CD14-positive monocyte (primary cell): ENCODE measurements at regions not wholly inside any gene's neighbourhood (a gene's known extent, or its start where the extent isn't known, plus 50 kb on each side); places are given as distances from the start of the nearest gene placed in this dataset.

Experiments
- DNase-seq, 3 donors: peaks; one replicate each; pipeline ENCODE4 v3.0.0-alpha.2; 2011 to 2022
- H2AFZ ChIP-seq: 2 replicates; pipeline ENCODE4 v1.6.0; 2012; ENCODE audit warnings: mild to moderate bottlenecking, low read depth, low read length, inconsistent platforms; ENCODE audit not compliant: insufficient read depth, poor library complexity, severe bottlenecking
- H3K27ac ChIP-seq, 2 donors: 1 replicate in 1 of 2; 2 replicates in 1 of 2; pipeline ENCODE4 v1.5.1; 2012 to 2013; ENCODE audit warnings: low read length in 2 of 2, control low read depth in 1 of 2, inconsistent platforms in 1 of 2, low read depth in 1 of 2, mild to moderate bottlenecking in 1 of 2
- H3K27me3 ChIP-seq, 2 donors: one replicate each; pipeline versions ENCODE4 v1.6.0 to v1.6.1; 2011 to 2013; ENCODE audit warnings: low read length in 2 of 2; ENCODE audit not compliant: control insufficient read depth in 2 of 2, insufficient read depth in 2 of 2
- H3K36me3 ChIP-seq, 2 donors: replicated peaks in 1 of 2; 1 replicate in 1 of 2; 2 replicates in 1 of 2; pipeline versions ENCODE4 v1.5.1 to v1.6.1; 2012 to 2013; ENCODE audit warnings: low read length in 2 of 2, control low read depth in 1 of 2, inconsistent platforms in 1 of 2, mild to moderate bottlenecking in 1 of 2; ENCODE audit not compliant: insufficient read depth in 2 of 2, control insufficient read depth in 1 of 2
- H3K4me1 ChIP-seq, 2 donors: 1 replicate in 1 of 2; 2 replicates in 1 of 2; pipeline versions ENCODE4 v1.5.1 to v1.6.1; 2012 to 2013; ENCODE audit warnings: low read length in 2 of 2, control low read depth in 1 of 2, inconsistent platforms in 1 of 2, mild to moderate bottlenecking in 1 of 2, moderate library complexity in 1 of 2; ENCODE audit not compliant: insufficient read depth in 2 of 2, control insufficient read depth in 1 of 2
- H3K4me2 ChIP-seq: replicated peaks from 2 replicates; pipeline ENCODE3; 2012; ENCODE audit warnings: low read length, moderate library complexity, mild to moderate bottlenecking; ENCODE audit not compliant: poor library complexity, severe bottlenecking; ENCODE audit errors: extremely low read depth
- H3K4me3 ChIP-seq, 3 experiments: fragments of 200-600 bp in 1 of 3; sonication (generic) in 1 of 3; replicated peaks in 1 of 3; 1 replicate in 2 of 3; 2 replicates in 1 of 3; pipeline ENCODE4 v1.5.1; 2011 to 2013; ENCODE audit warnings: low read length in 3 of 3, mild to moderate bottlenecking in 3 of 3, control low read depth in 2 of 3, low read depth in 2 of 3, inconsistent platforms in 1 of 3, moderate library complexity in 1 of 3
- H3K79me2 ChIP-seq: 2 replicates; pipeline ENCODE4 v1.6.0; 2012; ENCODE audit warnings: mild to moderate bottlenecking, control low read depth, inconsistent platforms, low read length, moderate library complexity; ENCODE audit not compliant: insufficient read depth
- H3K9ac ChIP-seq: 2 replicates; pipeline ENCODE4 v1.6.0; 2017; ENCODE audit warnings: low read length, mild to moderate bottlenecking; ENCODE audit not compliant: insufficient read depth, poor library complexity, severe bottlenecking
- H3K9me3 ChIP-seq, 2 donors: replicated peaks in 1 of 2; 1 replicate in 1 of 2; 2 replicates in 1 of 2; pipeline versions ENCODE4 v1.5.1 to v1.6.1; 2012 to 2013; ENCODE audit warnings: low read length in 2 of 2, control low read depth in 1 of 2; ENCODE audit not compliant: control insufficient read depth in 1 of 2, insufficient read depth in 1 of 2
- H4K20me1 ChIP-seq: 2 replicates; pipeline ENCODE4 v1.6.0; 2012; ENCODE audit warnings: mild to moderate bottlenecking, low read length, control low read depth, moderate library complexity; ENCODE audit not compliant: insufficient read depth
- H3K27ac Mint-ChIP-seq, 7 donors: one replicate each; pipeline ENCODE4 v1.8.0; 2020; ENCODE audit warnings: mild to moderate bottlenecking in 7 of 7, mixed read lengths in 7 of 7, moderate library complexity in 6 of 7, inconsistent platforms in 2 of 7
- H3K27me3 Mint-ChIP-seq, 3 donors: one replicate each; pipeline ENCODE4 v1.8.0; 2021 to 2022; ENCODE audit warnings: low read depth in 3 of 3, mild to moderate bottlenecking in 3 of 3, mixed read lengths in 3 of 3, moderate library complexity in 3 of 3, inconsistent platforms in 1 of 3
- H3K36me3 Mint-ChIP-seq, 2 donors: one replicate each; pipeline ENCODE4 v1.8.0; 2020; ENCODE audit warnings: mixed read lengths in 2 of 2, inconsistent platforms in 1 of 2, mild to moderate bottlenecking in 1 of 2
- H3K4me1 Mint-ChIP-seq: one replicate; pipeline ENCODE4 v1.8.0; 2020; ENCODE audit warnings: mild to moderate bottlenecking, mixed read lengths
- H3K4me3 Mint-ChIP-seq, 2 donors: one replicate each; pipeline ENCODE4 v1.8.0; 2020; ENCODE audit warnings: mild to moderate bottlenecking in 2 of 2, mixed read lengths in 2 of 2, moderate library complexity in 1 of 2
- H3K9me3 Mint-ChIP-seq, 7 donors: one replicate each; pipeline ENCODE4 v1.8.0; 2020 to 2022; ENCODE audit warnings: mixed read lengths in 7 of 7, mild to moderate bottlenecking in 6 of 7, moderate library complexity in 6 of 7, inconsistent platforms in 2 of 7
- CTCF ChIP-seq: fragments of 200-600 bp; IDR thresholded peaks from one replicate; pipeline ENCODE4 v1.8.0; 2022; ENCODE audit warnings: antibody characterized with exemption, mild to moderate bottlenecking
- WGBS: methylation state at CpG from one replicate; pipeline ENCODE4 v1.1.5; 2013; ENCODE audit warnings: missing lambda C conversion rate; ENCODE audit not compliant: insufficient coverage; 5-methylcytosine and 5-hydroxymethylcytosine counted together
- intact Hi-C, 2 donors: fragments of 100-400 bp; cut with micrococcal nuclease; formaldehyde crosslinking; loops; one replicate each; pipeline versions ENCODE4 v1.15.0 to v1.15.1; 2023

- no peaks in the 10 kb centered on the region for H3K27me3 ChIP-seq
- Mint-ChIP-seq H3K4me3 (no peak overlapping the region), H3K27ac (no peak overlapping the region), H3K4me1 (no peaks in the 10 kb centered on the region), H3K9me3 (peaks cover 0 to 2% (median 0%) of the 10 kb centered on the region in 7 donors), H3K36me3 (no peaks in the 10 kb centered on the region), H3K27me3 (peaks cover 0 to 1% (median 0%) of the 10 kb centered on the region in 3 donors)
- H3K36me3 ChIP-seq, result no peaks in the 10 kb centered on the region
- H3K27ac ChIP-seq, result no peak overlapping the region
- H3K4me3 ChIP-seq, result no peak overlapping the region
- H2AFZ ChIP-seq, result no peak overlapping the region
- H3K9ac ChIP-seq, result no peak overlapping the region
- intact Hi-C loops, result no loop called here
- H3K9me3 ChIP-seq, result no peaks in the 10 kb centered on the region
- DNase-seq, result no peak
- H3K4me1 ChIP-seq, result no peaks in the 10 kb centered on the region
- H3K4me2 ChIP-seq, result no peak overlapping the region
- H4K20me1 ChIP-seq, result no peaks in the 10 kb centered on the region
- H3K79me2 ChIP-seq, result no peaks in the 10 kb centered on the region
- no peak for TF ChIP-seq CTCF
- no CpG with 5 or more reads among the region's 5 CpGs for WGBS
Measured at GRCh38 chr14:106686533-106686932, 1160.2 kb downstream of the TMEM121 start.

DNA sequence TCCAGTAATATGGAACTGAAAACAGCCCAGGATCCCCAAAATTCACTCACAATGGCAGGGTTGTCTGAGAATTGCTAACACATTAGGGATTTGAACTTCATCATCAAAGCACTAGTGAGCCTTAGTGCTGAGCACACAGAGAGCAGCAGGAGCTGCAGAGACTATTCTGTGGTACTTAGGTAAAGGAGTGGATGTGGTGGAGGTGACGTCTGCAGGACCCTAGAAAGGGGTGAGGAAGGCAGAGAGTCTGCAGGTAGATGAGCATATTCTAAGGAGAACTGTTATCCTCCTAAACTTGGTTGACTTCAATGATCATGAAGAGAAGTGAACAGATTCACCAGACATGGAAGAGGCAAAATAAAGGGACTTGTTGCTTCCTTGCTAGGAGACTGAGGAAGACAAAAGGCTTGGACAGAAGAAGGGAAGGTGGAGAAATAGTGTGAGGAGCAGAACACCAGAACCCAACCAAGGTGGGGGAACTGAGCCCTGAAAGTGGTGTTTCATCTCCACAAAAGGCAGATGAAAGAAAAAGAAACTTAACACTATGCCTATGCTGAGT, 1164.0 kb downstream of the TMEM121 start:
- Mint-ChIP-seq H3K27me3 (peaks cover 0 to 3% (median 0%) of the 10 kb centered on the region in 3 donors), H3K4me3 (no peak overlapping the region), H3K27ac (no peak overlapping the region), H3K36me3 (no peaks in the 10 kb centered on the region), H3K9me3 (peaks cover 0 to 14% (median 6%) of the 10 kb centered on the region in 7 donors), H3K4me1 (no peaks in the 10 kb centered on the region)
- Histone ChIP-seq H3K27ac (no peak overlapping the region), H3K36me3 (no peaks in the 10 kb centered on the region), H3K4me1 (no peaks in the 10 kb centered on the region), H2AFZ (no peak overlapping the region), H3K9ac (no peak overlapping the region), H3K4me3 (no peak overlapping the region), H3K9me3 (no peaks in the 10 kb centered on the region), H3K79me2 (no peaks in the 10 kb centered on the region), H3K27me3 (no peaks in the 10 kb centered on the region), H3K4me2 (no peak overlapping the region), H4K20me1 (no peaks in the 10 kb centered on the region)
- DNase-seq, result no peak
- no CpG with 5 or more reads among the region's 1 CpG for WGBS
- TF ChIP-seq CTCF, result no peak
- intact Hi-C loops, result no loop called here
